Epithelial cell of esophagus (primary cell): ENCODE measurements at regions not wholly inside any gene's neighbourhood (a gene's known extent, or its start where the extent isn't known, plus 50 kb on each side); places are given as distances from the start of the nearest gene placed in this dataset.

Experiments
- DNase-seq: peaks from one replicate; pipeline ENCODE4 v3.0.0; 2010; ENCODE audit warnings: low read depth
- H3K4me3 ChIP-seq: 2 replicates; pipeline ENCODE4 v1.5.1; 2011; ENCODE audit warnings: mild to moderate bottlenecking, low read length, control low read depth
- TF ChIP-seq, protein P1 (sequence below): IDR thresholded peaks from 2 replicates; pipeline ENCODE4 v1.5.1; 2011; ENCODE audit warnings: low read depth, mild to moderate bottlenecking, low read length, control low read depth, inconsistent platforms; ENCODE audit not compliant: insufficient read depth; ENCODE audit errors: missing control alignments

DNA sequence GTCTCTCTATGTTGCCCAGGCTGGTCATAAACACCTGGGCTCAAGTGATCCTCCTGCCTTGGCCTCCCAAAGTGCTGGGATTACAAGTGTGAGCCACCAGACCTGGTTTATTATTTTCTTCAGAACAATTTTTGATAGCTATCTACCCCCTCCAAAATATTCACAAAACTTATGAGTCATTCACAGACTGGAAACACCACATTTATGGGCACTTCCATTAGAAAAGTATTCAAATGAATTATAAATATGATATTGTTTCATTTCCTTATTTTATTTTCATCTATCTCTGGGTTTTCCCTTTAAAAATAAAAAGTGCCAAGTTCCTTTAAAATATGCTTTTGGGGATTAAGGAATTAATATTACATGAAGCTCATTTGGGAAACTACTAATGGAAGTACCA lies 58.8 kb upstream of the MSTN start:
- no peak overlapping the region for H3K4me3 ChIP-seq
- no peak for DNase-seq
- TF ChIP-seq, protein P1, sequence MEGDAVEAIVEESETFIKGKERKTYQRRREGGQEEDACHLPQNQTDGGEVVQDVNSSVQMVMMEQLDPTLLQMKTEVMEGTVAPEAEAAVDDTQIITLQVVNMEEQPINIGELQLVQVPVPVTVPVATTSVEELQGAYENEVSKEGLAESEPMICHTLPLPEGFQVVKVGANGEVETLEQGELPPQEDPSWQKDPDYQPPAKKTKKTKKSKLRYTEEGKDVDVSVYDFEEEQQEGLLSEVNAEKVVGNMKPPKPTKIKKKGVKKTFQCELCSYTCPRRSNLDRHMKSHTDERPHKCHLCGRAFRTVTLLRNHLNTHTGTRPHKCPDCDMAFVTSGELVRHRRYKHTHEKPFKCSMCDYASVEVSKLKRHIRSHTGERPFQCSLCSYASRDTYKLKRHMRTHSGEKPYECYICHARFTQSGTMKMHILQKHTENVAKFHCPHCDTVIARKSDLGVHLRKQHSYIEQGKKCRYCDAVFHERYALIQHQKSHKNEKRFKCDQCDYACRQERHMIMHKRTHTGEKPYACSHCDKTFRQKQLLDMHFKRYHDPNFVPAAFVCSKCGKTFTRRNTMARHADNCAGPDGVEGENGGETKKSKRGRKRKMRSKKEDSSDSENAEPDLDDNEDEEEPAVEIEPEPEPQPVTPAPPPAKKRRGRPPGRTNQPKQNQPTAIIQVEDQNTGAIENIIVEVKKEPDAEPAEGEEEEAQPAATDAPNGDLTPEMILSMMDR, result no peak

DNA sequence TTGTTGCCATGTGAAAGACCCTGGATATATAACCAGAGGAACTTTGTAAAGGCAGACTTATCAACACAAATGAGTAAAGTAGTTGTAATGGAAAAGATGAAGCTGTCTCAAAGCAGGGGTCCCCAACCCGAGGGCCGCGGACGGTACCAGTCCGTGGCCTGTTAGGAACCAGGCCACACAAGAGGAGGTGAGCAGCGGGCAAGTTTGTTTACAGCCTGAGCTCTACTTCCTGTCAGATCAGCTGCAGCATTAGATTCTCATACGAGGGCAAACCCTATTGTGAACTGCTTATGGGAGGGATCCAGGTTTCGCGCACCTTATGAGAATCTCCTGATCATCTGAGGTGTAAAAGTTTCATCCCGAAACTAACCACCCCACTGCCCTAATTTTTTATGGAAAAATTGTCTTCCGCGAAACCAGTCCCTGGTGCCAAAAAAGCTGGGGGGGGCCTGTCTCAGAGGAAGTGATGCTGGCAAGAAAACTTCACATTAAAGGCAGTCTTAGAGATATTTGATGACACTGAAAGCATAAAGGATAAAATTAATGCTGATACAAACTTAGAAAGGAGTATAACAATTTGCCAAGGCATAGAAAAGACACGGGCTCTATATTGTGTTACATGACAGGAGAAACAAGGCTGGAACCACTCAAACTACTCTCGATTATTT lies 57.5 kb upstream of the MSTN start:
- TF ChIP-seq, protein P1, result no peak
- DNase-seq, result no peak
- H3K4me3 ChIP-seq, result no peak overlapping the region

DNA sequence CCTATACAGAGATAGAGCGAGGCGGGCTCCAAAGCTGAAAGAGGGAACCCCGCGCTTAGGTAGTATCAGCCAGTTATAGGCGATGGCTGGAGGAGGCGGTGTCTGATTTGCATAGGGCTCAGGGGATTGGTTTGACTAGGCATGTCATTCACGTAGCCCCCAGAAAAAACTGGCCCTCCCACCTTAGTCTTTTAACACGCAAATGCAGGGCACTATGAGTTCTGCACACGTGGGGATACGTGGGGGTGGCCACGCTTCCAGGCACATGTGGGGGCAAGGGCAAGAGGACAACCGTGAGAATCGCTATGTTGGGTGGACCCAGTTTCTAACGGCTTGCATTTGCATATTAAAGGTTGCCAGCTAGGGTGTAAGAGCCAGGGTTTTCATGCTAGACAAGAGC lies 56.7 kb upstream of the MSTN start:
- no peak overlapping the region for H3K4me3 ChIP-seq
- TF ChIP-seq, protein P1, result no peak
- no peak for DNase-seq

DNA sequence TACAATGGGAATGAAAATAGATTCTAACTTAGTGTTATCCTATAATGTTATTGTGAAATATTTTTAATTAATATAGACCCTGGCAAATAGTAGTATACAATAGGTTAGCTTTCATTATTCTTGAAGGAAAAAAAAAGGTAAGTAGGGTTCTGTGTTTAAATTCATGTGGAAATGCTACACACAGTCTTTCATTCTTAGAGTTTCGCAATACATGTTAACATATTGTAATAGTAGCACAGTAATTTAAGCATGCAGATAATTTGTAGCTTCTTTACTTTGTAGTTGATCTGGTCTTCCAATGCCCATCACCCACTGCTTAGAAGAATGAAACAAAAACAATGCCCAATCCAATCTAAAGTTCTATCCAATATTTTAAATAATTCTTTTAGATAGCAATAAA lies 54.8 kb upstream of the MSTN start:
- DNase-seq, result no peak
- H3K4me3 ChIP-seq, result no peak overlapping the region
- TF ChIP-seq, protein P1, result no peak

DNA sequence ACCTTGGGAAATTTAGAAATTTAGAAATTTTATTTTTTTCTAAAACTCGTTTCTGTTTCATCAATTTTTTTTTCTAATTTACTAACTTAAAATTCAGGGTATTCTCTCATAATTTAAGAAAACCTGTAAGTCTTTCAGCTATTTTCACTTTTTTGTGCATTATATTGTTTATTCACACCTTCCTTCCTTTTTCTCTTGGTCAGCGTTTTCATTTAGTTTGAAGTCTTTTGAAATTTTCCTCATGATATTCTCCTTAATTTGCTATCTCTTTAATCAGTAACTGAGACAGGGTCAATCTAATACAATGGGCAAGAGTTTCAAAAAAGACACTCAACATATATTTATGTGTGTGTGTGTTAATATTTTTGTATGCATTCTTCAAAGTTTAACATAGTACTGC lies 50.5 kb upstream of the MSTN start:
- TF ChIP-seq, protein P1, result no peak
- no peak overlapping the region for H3K4me3 ChIP-seq
- no peak for DNase-seq
